ENCODE measurements at regions not wholly inside any gene's neighbourhood (a gene's known extent, or its start where the extent isn't known, plus 50 kb on each side); places are given as distances from the start of the nearest gene placed in this dataset.

- DNase-seq (ENCODE audit: low read depth, low spot score): no peak
Observed at GRCh38 chr1:95984798-95985374, 736.7 kb upstream of the PTBP2 start.

GRCh38 chr1:95990033-95990432 is 731.6 kb upstream of the PTBP2 start:
- DNase-seq (ENCODE audit: low read depth, low spot score): no peak

- DNase-seq (ENCODE audit: low read depth, low spot score): no peak
Observed at GRCh38 chr1:95991787-95992520, 729.6 kb upstream of the PTBP2 start.

- no peak for DNase-seq (ENCODE audit: low read depth, low spot score)
Observed at GRCh38 chr1:95994643-95995042, 726.9 kb upstream of the PTBP2 start.

- DNase-seq (ENCODE audit: low read depth, low spot score): no peak
Observed at GRCh38 chr1:96002201-96002600, 719.4 kb upstream of the PTBP2 start.

GRCh38 chr1:96002969-96003964 is 718.3 kb upstream of the PTBP2 start:
- DNase-seq (ENCODE audit: low read depth, low spot score): peak; percentile 84

- no peak for DNase-seq (ENCODE audit: low read depth, low spot score)
Observed at GRCh38 chr1:96009831-96010434, 711.7 kb upstream of the PTBP2 start.

GRCh38 chr1:96011606-96012005 is 710.0 kb upstream of the PTBP2 start:
- no peak for DNase-seq (ENCODE audit: low read depth, low spot score)

GRCh38 chr1:96016219-96016618 is 705.4 kb upstream of the PTBP2 start:
- DNase-seq (ENCODE audit: low read depth, low spot score): no peak

GRCh38 chr1:96020378-96020777 is 701.2 kb upstream of the PTBP2 start:
- DNase-seq (ENCODE audit: low read depth, low spot score): no peak

- DNase-seq (ENCODE audit: low read depth, low spot score): no peak
Observed at GRCh38 chr1:96025062-96025461, 696.5 kb upstream of the PTBP2 start.

GRCh38 chr1:96028071-96028470 is 693.5 kb upstream of the PTBP2 start:
- no peak for DNase-seq (ENCODE audit: low read depth, low spot score)

GRCh38 chr1:96030312-96030711 is 691.3 kb upstream of the PTBP2 start:
- no peak for DNase-seq (ENCODE audit: low read depth, low spot score)

GRCh38 chr1:96034006-96034405 is 687.6 kb upstream of the PTBP2 start:
- no peak for DNase-seq (ENCODE audit: low read depth, low spot score)

GRCh38 chr1:96036763-96037162 is 684.8 kb upstream of the PTBP2 start:
- DNase-seq (ENCODE audit: low read depth, low spot score): no peak

- DNase-seq (ENCODE audit: low read depth, low spot score): no peak
Observed at GRCh38 chr1:96038636-96039035, 682.9 kb upstream of the PTBP2 start.

GRCh38 chr1:96039910-96040309 is 681.7 kb upstream of the PTBP2 start:
- no peak for DNase-seq (ENCODE audit: low read depth, low spot score)

- DNase-seq (ENCODE audit: low read depth, low spot score): no peak
Observed at GRCh38 chr1:96041470-96041869, 680.1 kb upstream of the PTBP2 start.

GRCh38 chr1:96048572-96049212 is 672.9 kb upstream of the PTBP2 start:
- DNase-seq (ENCODE audit: low read depth, low spot score): no peak

GRCh38 chr1:96049759-96050409 is 671.7 kb upstream of the PTBP2 start:
- no peak for DNase-seq (ENCODE audit: low read depth, low spot score)

GRCh38 chr1:96059276-96059675 is 662.3 kb upstream of the PTBP2 start:
- no peak for DNase-seq (ENCODE audit: low read depth, low spot score)
